ENCODE measurements at regions not wholly inside any gene's neighbourhood (a gene's known extent, or its start where the extent isn't known, plus 50 kb on each side); places are given as distances from the start of the nearest gene placed in this dataset.

GRCh38 chr1:217053676-217054075, 330.4 kb upstream of the ESRRG start:
- TF ChIP-seq MAX (CRISPR knock-in tag; IDR thresholded peaks at IDR 0.05) (no peak), POLR2AphosphoS2 (IDR thresholded peaks at IDR 0.05; ENCODE audit: low read length) (no peak), RB1 (IDR thresholded peaks at IDR 0.05; ENCODE audit: low read depth) (no peak), EZH2 (IDR thresholded peaks at IDR 0.05; ENCODE audit: borderline replicate concordance, low read depth, low read length) (no peak), ELF4 (CRISPR knock-in tag; IDR thresholded peaks at IDR 0.05) (no peak), SP2 (IDR thresholded peaks at IDR 0.05; ENCODE audit: extremely low read depth, low read depth, low read length, poor library complexity, severe bottlenecking) (no peak), JUN (IDR thresholded peaks at IDR 0.05; ENCODE audit: borderline replicate concordance, low read depth, low read length) (no peak), JUN (CRISPR knock-in tag; IDR thresholded peaks at IDR 0.05; ENCODE audit: borderline replicate concordance) (no peak)
